Esophagus muscularis mucosa (tissue), 3 donors: ENCODE measurements at regions not wholly inside any gene's neighbourhood (a gene's known extent, or its start where the extent isn't known, plus 50 kb on each side); places are given as distances from the start of the nearest gene placed in this dataset.
"Not testable (repeated sequence)": the region's sequence is repeated elsewhere in the genome, so short reads cannot be mapped to it uniquely, and the experiment has no call there.

Experiments
- CTCF ChIP-seq, 3 experiments: fragments of 200-600 bp in 2 of 3; fragments of 450-650 bp in 1 of 3; sonication (generic) in 2 of 3; IDR thresholded peaks; one replicate each; pipeline ENCODE4 v1.5.1; 2017 to 2019; ENCODE audit warnings: antibody characterized with exemption in 3 of 3, mild to moderate bottlenecking in 2 of 3, moderate library complexity in 1 of 3
- EP300 ChIP-seq: sonication (generic); formaldehyde crosslinking; IDR thresholded peaks from one replicate; pipeline ENCODE4 v1.6.1; 2017; ENCODE audit warnings: antibody characterized with exemption

- TF ChIP-seq CTCF (IDR thresholded peaks at IDR 0.05); EP300: not testable (repeated sequence)
Measured at GRCh38 chr20:30289049-30289448, 968.4 kb upstream of the DEFB115 start.
